ENCODE measurements at regions not wholly inside any gene's neighbourhood (a gene's known extent, or its start where the extent isn't known, plus 50 kb on each side); places are given as distances from the start of the nearest gene placed in this dataset.
"Not testable (repeated sequence)": the region's sequence is repeated elsewhere in the genome, so short reads cannot be mapped to it uniquely, and the experiment has no call there.

DNA sequence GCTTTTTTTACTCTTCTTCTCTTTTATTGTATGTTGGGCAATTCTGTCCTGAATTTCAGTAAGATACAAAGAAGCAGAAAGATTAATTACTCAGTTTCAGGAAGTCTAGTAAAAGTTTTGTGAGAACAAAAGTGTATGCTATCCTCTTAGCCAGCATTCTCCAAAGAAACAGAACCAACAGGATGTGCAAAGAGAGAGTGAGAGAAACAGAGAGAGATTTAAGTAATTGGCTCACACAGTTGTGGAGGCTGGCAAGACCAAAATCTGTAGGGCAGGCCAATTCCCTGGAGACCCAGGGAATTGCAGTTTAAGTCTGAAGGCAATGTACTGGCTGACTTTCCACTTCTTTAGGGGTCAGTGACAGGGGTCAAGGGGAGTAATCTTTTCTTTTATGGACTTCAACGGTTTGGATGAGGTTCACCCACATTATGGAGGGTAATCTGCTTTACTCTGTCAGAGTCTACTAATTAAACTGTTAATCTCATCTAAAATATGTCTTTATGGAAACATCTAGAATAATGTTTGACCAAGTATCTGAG is 59.2 kb upstream of the SLC39A8 start:
- WGBS, 2 donors = 7 to 27% methylated on average over 1 of the region's 1 CpG
- no peak for DNase-seq
- Histone ChIP-seq H3K9me3 (no peaks in the 10 kb centered on the region), H3K4me3 (no peak overlapping the region), H3K36me3 (no peaks in the 10 kb centered on the region), H3K4me1 (peaks cover 0 to 4% (median 0%) of the 10 kb centered on the region in 4 donors), H3K27ac (no peak overlapping the region), H3K27me3 (no peaks in the 10 kb centered on the region)
- TF ChIP-seq POLR2A (IDR thresholded peaks at IDR 0.05) = no peak
- TF ChIP-seq EP300 (IDR thresholded peaks at IDR 0.05) = no peak
- TF ChIP-seq, protein P1, sequence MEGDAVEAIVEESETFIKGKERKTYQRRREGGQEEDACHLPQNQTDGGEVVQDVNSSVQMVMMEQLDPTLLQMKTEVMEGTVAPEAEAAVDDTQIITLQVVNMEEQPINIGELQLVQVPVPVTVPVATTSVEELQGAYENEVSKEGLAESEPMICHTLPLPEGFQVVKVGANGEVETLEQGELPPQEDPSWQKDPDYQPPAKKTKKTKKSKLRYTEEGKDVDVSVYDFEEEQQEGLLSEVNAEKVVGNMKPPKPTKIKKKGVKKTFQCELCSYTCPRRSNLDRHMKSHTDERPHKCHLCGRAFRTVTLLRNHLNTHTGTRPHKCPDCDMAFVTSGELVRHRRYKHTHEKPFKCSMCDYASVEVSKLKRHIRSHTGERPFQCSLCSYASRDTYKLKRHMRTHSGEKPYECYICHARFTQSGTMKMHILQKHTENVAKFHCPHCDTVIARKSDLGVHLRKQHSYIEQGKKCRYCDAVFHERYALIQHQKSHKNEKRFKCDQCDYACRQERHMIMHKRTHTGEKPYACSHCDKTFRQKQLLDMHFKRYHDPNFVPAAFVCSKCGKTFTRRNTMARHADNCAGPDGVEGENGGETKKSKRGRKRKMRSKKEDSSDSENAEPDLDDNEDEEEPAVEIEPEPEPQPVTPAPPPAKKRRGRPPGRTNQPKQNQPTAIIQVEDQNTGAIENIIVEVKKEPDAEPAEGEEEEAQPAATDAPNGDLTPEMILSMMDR (IDR thresholded peaks at IDR 0.05) = no peak
- TF ChIP-seq POLR2AphosphoS5 (IDR thresholded peaks at IDR 0.05) = no peak
- intact Hi-C loops (cut with DNase I) = no loop called here

DNA sequence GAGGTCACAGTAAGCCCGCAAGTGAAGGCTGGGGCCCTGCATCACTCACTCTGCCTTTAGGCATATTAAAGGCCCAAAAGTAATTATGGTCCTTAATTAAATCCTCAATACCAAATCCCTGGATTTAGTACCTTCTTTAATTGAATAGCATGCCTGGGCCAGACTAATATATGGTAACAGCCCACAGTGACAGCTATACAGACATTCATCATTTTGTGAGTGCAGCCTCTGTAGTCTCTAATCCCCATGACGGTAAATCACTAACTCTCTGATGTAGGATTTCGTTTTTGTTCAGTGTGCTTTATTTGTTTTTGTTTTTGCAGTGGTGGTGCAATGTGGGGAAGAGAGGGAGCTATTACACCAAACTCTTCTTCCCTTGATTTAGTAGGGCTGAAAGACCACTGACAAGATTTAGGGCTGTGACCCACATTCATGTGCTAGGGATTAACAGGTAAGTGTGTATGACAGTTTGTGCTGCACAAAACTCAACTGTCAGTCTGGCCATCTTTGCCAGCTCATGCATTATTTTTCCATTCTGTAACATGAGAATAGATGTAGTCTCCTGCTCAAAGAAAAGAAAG is 60.6 kb upstream of the SLC39A8 start:
- TF ChIP-seq POLR2AphosphoS5 (IDR thresholded peaks at IDR 0.05) (no peak), POLR2A (IDR thresholded peaks at IDR 0.05) (no peak), EP300 (IDR thresholded peaks at IDR 0.05) (no peak)
- TF ChIP-seq, protein P1 (IDR thresholded peaks at IDR 0.05) = no peak
- Histone ChIP-seq H3K9me3 (no peaks in the 10 kb centered on the region), H3K36me3 (no peaks in the 10 kb centered on the region), H3K4me3 (no peak overlapping the region), H3K27ac (no peak overlapping the region), H3K27me3 (no peaks in the 10 kb centered on the region), H3K4me1 (peaks cover 0 to 4% (median 0%) of the 10 kb centered on the region in 4 donors)
- 88 to 91% methylated on average over 3 of the region's 3 CpGs for WGBS, 2 donors
- no peak for DNase-seq
- intact Hi-C loops (cut with DNase I) = no loop called here

DNA sequence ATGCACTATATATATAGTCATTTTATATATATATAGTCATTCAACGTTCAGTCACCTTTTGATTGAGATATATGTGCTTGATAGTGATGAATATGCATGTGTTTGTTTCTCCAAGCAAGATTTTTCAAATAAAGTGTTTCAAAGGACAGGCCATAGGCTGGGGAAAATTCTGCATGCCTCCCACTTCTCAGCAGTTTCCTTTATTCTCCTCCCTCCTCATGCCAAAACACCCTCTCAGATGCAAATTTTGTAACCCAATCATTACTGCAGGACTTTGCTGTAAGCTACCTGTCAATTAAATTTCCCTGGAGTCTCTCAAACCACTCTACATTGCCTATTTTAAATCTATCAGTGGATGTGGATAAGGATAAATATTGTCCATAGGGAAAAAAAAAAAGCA is 65.6 kb upstream of the SLC39A8 start:
- H3K27me3 ChIP-seq; H3K4me1 ChIP-seq; H3K27ac ChIP-seq; DNase-seq; H3K9me3 ChIP-seq; H3K36me3 ChIP-seq; H3K4me3 ChIP-seq; intact Hi-C loops (cut with DNase I): not testable (repeated sequence)
- 82 to 98% methylated on average over 1 of the region's 1 CpG for WGBS, 2 donors

DNA sequence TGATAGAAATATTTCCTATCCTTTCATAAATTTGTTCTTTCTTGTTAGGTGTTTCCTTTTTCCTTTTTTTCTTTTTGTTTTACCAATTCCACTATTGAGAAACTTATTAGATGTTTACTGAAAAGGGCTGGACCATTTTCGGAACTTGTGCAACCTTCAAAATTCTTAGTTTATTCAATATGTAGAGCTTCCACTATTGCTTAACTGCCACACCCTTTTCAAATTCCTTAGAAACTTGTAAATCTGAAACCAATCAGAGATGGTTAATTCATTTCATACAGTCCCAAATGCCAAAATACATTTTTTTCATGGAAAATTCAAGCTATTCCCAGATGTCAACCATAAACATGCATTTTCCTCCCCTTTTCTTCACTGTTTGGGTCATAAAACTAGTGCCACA is 66.1 kb upstream of the SLC39A8 start:
- no peaks in the 10 kb centered on the region for H3K36me3 ChIP-seq
- TF ChIP-seq EP300 (IDR thresholded peaks at IDR 0.05) (no peak), POLR2AphosphoS5 (IDR thresholded peaks at IDR 0.05) (no peak), POLR2A (IDR thresholded peaks at IDR 0.05) (no peak)
- TF ChIP-seq, protein P1 (IDR thresholded peaks at IDR 0.05) = no peak
- 75 to 90% methylated on average over 1 of the region's 1 CpG for WGBS, 2 donors
- H3K27me3 ChIP-seq = no peaks in the 10 kb centered on the region
- DNase-seq = no peak
- no peak overlapping the region for H3K4me3 ChIP-seq
- peaks cover 0 to 1% (median 0%) of the 10 kb centered on the region in 4 donors for H3K9me3 ChIP-seq
- no peak overlapping the region for H3K27ac ChIP-seq
- no peaks in the 10 kb centered on the region for H3K4me1 ChIP-seq
- intact Hi-C loops (cut with DNase I) = no loop called here

DNA sequence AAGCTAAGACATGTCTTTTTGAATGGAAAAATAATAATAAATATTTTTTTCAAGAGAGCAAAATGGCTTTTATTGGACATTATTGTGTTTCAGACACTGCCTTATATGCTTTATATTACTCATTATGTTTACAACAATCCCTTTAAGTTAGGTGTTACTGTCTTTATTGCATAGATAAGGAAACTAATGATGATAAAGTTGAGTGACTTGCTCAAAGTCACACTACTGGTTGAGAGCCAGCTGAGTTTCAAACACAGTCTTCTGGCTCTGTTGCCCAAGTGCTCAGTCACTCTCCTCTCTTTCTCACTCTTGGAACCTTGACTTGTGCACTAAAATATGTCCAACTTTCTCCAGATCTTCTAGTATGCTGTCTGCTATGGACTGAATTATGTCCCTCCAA is 71.5 kb upstream of the SLC39A8 start:
- Histone ChIP-seq H3K9me3 (peaks cover 0 to 1% (median 0%) of the 10 kb centered on the region in 4 donors), H3K4me1 (no peaks in the 10 kb centered on the region), H3K27me3 (no peaks in the 10 kb centered on the region), H3K4me3 (no peak overlapping the region), H3K27ac (no peak overlapping the region), H3K36me3 (no peaks in the 10 kb centered on the region)
- intact Hi-C loops (cut with DNase I) = no loop called here
- TF ChIP-seq EP300 (IDR thresholded peaks at IDR 0.05) (no peak), POLR2A (IDR thresholded peaks at IDR 0.05) (no peak), POLR2AphosphoS5 (IDR thresholded peaks at IDR 0.05) (no peak)
- TF ChIP-seq, protein P1 (IDR thresholded peaks at IDR 0.05) = no peak
- no peak for DNase-seq
